ENCODE measurements at regions not wholly inside any gene's neighbourhood (a gene's known extent, or its start where the extent isn't known, plus 50 kb on each side); places are given as distances from the start of the nearest gene placed in this dataset.

GRCh38 chr22:27327981-27328721, 473.4 kb downstream of the MN1 start:
- Histone ChIP-seq H4K20me1 (ENCODE audit: insufficient read depth, low read length) (no peaks in the 10 kb centered on the region), H3K9me2 (ENCODE audit: low read depth, low read length) (no peaks in the 10 kb centered on the region), H3K27me3 (ENCODE audit: insufficient read depth, low read length) (no peaks in the 10 kb centered on the region), H3F3A (ENCODE audit: insufficient read depth, low read length) (no peaks in the 10 kb centered on the region), H3K9me3 (ENCODE audit: low read length) (no peaks in the 10 kb centered on the region), H3K4me1 (ENCODE audit: insufficient read depth, low read length, severe bottlenecking) (no peaks in the 10 kb centered on the region), H3K9ac (ENCODE audit: low read length) (no peak overlapping the region), H3K4me2 (ENCODE audit: low read length) (no peak overlapping the region), H3K4me3 (ENCODE audit: low read depth, low read length, poor library complexity, severe bottlenecking) (no peak overlapping the region), H2AFZ (ENCODE audit: low read length) (no peak overlapping the region), H3K27ac (ENCODE audit: low read depth, low read length, poor library complexity, severe bottlenecking) (no peak overlapping the region), H3K79me2 (ENCODE audit: insufficient read depth, low read length) (no peaks in the 10 kb centered on the region), H3K36me3 (ENCODE audit: insufficient read depth, low read length) (no peaks in the 10 kb centered on the region)
- no peak for TF ChIP-seq EZH2 (IDR thresholded peaks at IDR 0.05; ENCODE audit: borderline replicate concordance, low read length)
- TF ChIP-seq, protein P1, sequence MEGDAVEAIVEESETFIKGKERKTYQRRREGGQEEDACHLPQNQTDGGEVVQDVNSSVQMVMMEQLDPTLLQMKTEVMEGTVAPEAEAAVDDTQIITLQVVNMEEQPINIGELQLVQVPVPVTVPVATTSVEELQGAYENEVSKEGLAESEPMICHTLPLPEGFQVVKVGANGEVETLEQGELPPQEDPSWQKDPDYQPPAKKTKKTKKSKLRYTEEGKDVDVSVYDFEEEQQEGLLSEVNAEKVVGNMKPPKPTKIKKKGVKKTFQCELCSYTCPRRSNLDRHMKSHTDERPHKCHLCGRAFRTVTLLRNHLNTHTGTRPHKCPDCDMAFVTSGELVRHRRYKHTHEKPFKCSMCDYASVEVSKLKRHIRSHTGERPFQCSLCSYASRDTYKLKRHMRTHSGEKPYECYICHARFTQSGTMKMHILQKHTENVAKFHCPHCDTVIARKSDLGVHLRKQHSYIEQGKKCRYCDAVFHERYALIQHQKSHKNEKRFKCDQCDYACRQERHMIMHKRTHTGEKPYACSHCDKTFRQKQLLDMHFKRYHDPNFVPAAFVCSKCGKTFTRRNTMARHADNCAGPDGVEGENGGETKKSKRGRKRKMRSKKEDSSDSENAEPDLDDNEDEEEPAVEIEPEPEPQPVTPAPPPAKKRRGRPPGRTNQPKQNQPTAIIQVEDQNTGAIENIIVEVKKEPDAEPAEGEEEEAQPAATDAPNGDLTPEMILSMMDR (IDR thresholded peaks at IDR 0.05; ENCODE audit: low read length): no peak

- no peak for TF ChIP-seq EZH2 (IDR thresholded peaks at IDR 0.05; ENCODE audit: borderline replicate concordance, low read length)
- TF ChIP-seq, protein P1 (IDR thresholded peaks at IDR 0.05; ENCODE audit: low read length): no peak
- H3K9ac ChIP-seq (ENCODE audit: low read length): no peak overlapping the region
- H3K9me2 ChIP-seq (ENCODE audit: low read depth, low read length): no peaks in the 10 kb centered on the region
Observed at GRCh38 chr22:27329131-27329850, 472.3 kb downstream of the MN1 start.

DNA sequence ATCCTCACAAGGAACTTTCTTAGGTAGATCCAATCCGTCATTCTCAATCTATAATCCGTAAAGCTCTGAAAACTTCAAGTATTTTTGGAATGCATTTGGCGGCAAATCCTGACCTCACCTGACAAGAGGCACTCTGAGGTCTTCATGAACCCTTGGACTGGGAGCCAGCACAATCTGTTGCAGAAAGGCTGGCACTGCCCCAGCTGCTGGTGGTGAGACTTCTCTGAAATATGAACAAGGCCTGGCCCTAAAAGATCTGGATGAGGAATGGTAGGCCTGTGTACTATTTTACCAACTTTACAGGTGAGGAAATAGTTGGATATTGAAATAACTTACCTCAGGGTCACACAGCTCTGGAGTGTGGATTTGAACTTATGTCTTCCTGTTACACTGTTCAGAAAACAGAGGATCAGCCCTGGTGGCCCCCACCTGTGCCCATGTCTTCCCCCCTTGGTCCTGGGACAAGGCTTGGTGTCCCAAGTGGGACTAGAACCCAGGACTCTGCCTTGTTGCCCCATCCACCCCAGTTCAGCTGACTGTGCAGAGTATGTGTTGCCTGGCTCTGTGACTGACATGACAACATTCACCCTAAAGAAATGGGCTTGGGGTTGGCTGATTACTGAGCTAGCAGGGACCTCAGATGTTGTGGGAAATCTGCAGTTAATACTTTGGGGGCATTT, 471.4 kb downstream of the MN1 start:
- Histone ChIP-seq H3K4me1 (ENCODE audit: insufficient read depth, low read length, severe bottlenecking) (no peaks in the 10 kb centered on the region), H3F3A (ENCODE audit: insufficient read depth, low read length) (no peaks in the 10 kb centered on the region), H4K20me1 (ENCODE audit: insufficient read depth, low read length) (no peaks in the 10 kb centered on the region), H3K9ac (ENCODE audit: low read length) (no peak overlapping the region), H3K9me3 (ENCODE audit: low read length) (no peaks in the 10 kb centered on the region), H2AFZ (ENCODE audit: low read length) (no peak overlapping the region), H3K4me2 (ENCODE audit: low read length) (no peak overlapping the region), H3K4me3 (ENCODE audit: low read depth, low read length, poor library complexity, severe bottlenecking) (no peak overlapping the region), H3K36me3 (ENCODE audit: insufficient read depth, low read length) (no peaks in the 10 kb centered on the region), H3K27me3 (ENCODE audit: insufficient read depth, low read length) (no peaks in the 10 kb centered on the region), H3K27ac (ENCODE audit: low read depth, low read length, poor library complexity, severe bottlenecking) (no peak overlapping the region), H3K9me2 (ENCODE audit: low read depth, low read length) (no peaks in the 10 kb centered on the region), H3K79me2 (ENCODE audit: insufficient read depth, low read length) (no peaks in the 10 kb centered on the region)
- TF ChIP-seq, protein P1 (IDR thresholded peaks at IDR 0.05; ENCODE audit: low read length): no peak

More at GRCh38 chr22:27329131-27329850, 472.3 kb downstream of the MN1 start:
- no peak overlapping the region for H2AFZ ChIP-seq (ENCODE audit: low read length)
- H3F3A ChIP-seq (ENCODE audit: insufficient read depth, low read length): no peaks in the 10 kb centered on the region
- H3K27ac ChIP-seq (ENCODE audit: low read depth, low read length, poor library complexity, severe bottlenecking): no peak overlapping the region
- H3K4me1 ChIP-seq (ENCODE audit: insufficient read depth, low read length, severe bottlenecking): no peaks in the 10 kb centered on the region
- no peak overlapping the region for H3K4me3 ChIP-seq (ENCODE audit: low read depth, low read length, poor library complexity, severe bottlenecking)
- H3K27me3 ChIP-seq (ENCODE audit: insufficient read depth, low read length): no peaks in the 10 kb centered on the region
- no peaks in the 10 kb centered on the region for H3K36me3 ChIP-seq (ENCODE audit: insufficient read depth, low read length)
- H3K9me3 ChIP-seq (ENCODE audit: low read length): no peaks in the 10 kb centered on the region
- H3K79me2 ChIP-seq (ENCODE audit: insufficient read depth, low read length): no peaks in the 10 kb centered on the region
- H3K4me2 ChIP-seq (ENCODE audit: low read length): no peak overlapping the region
- no peaks in the 10 kb centered on the region for H4K20me1 ChIP-seq (ENCODE audit: insufficient read depth, low read length)

Measured in OCI-LY1 (cell line).